Natural killer cell (primary cell): ENCODE measurements at regions not wholly inside any gene's neighbourhood (a gene's known extent, or its start where the extent isn't known, plus 50 kb on each side); places are given as distances from the start of the nearest gene placed in this dataset.
"Not testable (repeated sequence)": the region's sequence is repeated elsewhere in the genome, so short reads cannot be mapped to it uniquely, and the experiment has no call there.

ENCODE experiments used
- ATAC-seq, 3 donors: fragments of 150-1000 bp in 2 of 3; fragments of 200-7000 bp in 1 of 3; cut with Tn5 transposase; 1 replicate in 1 of 3; 2 replicates in 2 of 3; pipeline ENCODE4 v1.10.0; 2021; ENCODE audit warnings: mild to moderate bottlenecking in 2 of 3, moderate library complexity in 2 of 3
- DNase-seq, 2 donors: peaks; one replicate each; pipeline versions ENCODE4 v3.0.0 to v3.0.0-alpha.2; 2013 to 2021; ENCODE audit warnings: mixed read lengths in 1 of 2
- H3K27ac ChIP-seq: one replicate; pipeline ENCODE4 v1.5.1; 2013; ENCODE audit warnings: mild to moderate bottlenecking, low read length
- H3K27me3 ChIP-seq: one replicate; pipeline ENCODE4 v1.6.1; 2013; ENCODE audit warnings: low read length; ENCODE audit not compliant: control insufficient read depth, insufficient read depth
- H3K36me3 ChIP-seq: one replicate; pipeline ENCODE4 v1.6.1; 2013; ENCODE audit warnings: low read length; ENCODE audit not compliant: control insufficient read depth, insufficient read depth
- H3K4me1 ChIP-seq: one replicate; pipeline ENCODE4 v1.6.1; 2013; ENCODE audit warnings: low read length; ENCODE audit not compliant: control insufficient read depth, insufficient read depth
- H3K4me3 ChIP-seq: one replicate; pipeline ENCODE4 v1.5.1; 2013; ENCODE audit warnings: low read length
- H3K9me3 ChIP-seq: one replicate; pipeline ENCODE4 v1.6.1; 2013; ENCODE audit warnings: low read length; ENCODE audit not compliant: control insufficient read depth, insufficient read depth
- H3K27ac Mint-ChIP-seq, 2 donors: one replicate each; pipeline ENCODE4 v1.8.0; 2022; ENCODE audit warnings: mild to moderate bottlenecking in 2 of 2, mixed read lengths in 2 of 2, moderate library complexity in 1 of 2
- H3K27me3 Mint-ChIP-seq, 2 donors: one replicate each; pipeline ENCODE4 v1.8.0; 2022; ENCODE audit warnings: low read depth in 2 of 2, mixed read lengths in 2 of 2
- H3K36me3 Mint-ChIP-seq: one replicate; pipeline ENCODE4 v1.8.0; 2022; ENCODE audit warnings: mixed read lengths
- H3K4me1 Mint-ChIP-seq, 2 donors: one replicate each; pipeline ENCODE4 v1.8.0; 2022; ENCODE audit warnings: mixed read lengths in 2 of 2
- H3K4me3 Mint-ChIP-seq: one replicate; pipeline ENCODE4 v1.8.0; 2022; ENCODE audit warnings: mild to moderate bottlenecking, moderate library complexity, mixed read lengths
- H3K9me3 Mint-ChIP-seq, 2 donors: one replicate each; pipeline ENCODE4 v1.8.0; 2022; ENCODE audit warnings: mixed read lengths in 2 of 2
- CTCF ChIP-seq: fragments of 200-600 bp; IDR thresholded peaks from one replicate; pipeline ENCODE4 v1.8.0; 2022; ENCODE audit warnings: antibody characterized with exemption
- whole genome bisulfite sequencing: methylation state at CpG from one replicate; pipeline ENCODE4 v1.1.7; 2013; ENCODE audit warnings: missing lambda C conversion rate; ENCODE audit not compliant: insufficient coverage; 5-methylcytosine and 5-hydroxymethylcytosine counted together
- intact Hi-C: fragments of 100-400 bp; cut with micrococcal nuclease; formaldehyde crosslinking; loops from one replicate; pipeline ENCODE4 v1.14.2; 2022

- peaks cover 8% of the 10 kb centered on the region for H3K36me3 Mint-ChIP-seq
- TF ChIP-seq CTCF: no peak
- no peaks in the 10 kb centered on the region for H3K4me1 Mint-ChIP-seq
- Histone ChIP-seq H3K36me3 (no peaks in the 10 kb centered on the region), H3K9me3 (peaks cover 2% of the 10 kb centered on the region), H3K27me3 (no peaks in the 10 kb centered on the region), H3K4me1 (no peaks in the 10 kb centered on the region), H3K27ac (no peak overlapping the region), H3K4me3 (no peak overlapping the region)
- H3K27me3 Mint-ChIP-seq: no peaks in the 10 kb centered on the region
- no peak for ATAC-seq
- no peak overlapping the region for H3K27ac Mint-ChIP-seq
- H3K4me3 Mint-ChIP-seq: no peak overlapping the region
- no peak for DNase-seq
- intact Hi-C loops: no loop called here
- WGBS: 89% methylated on average over 1 of the region's 2 CpGs
- H3K9me3 Mint-ChIP-seq: peaks cover 11 to 30% of the 10 kb centered on the region in 2 donors
Observed at GRCh38 chr1:83055391-83056170, 943.4 kb downstream of the TTLL7 start.

- intact Hi-C loops: no loop called here
- Mint-ChIP-seq H3K9me3 (peaks cover 14 to 27% of the 10 kb centered on the region in 2 donors), H3K27me3 (no peaks in the 10 kb centered on the region), H3K27ac (no peak overlapping the region), H3K4me3 (no peak overlapping the region), H3K4me1 (no peaks in the 10 kb centered on the region), H3K36me3 (peaks cover 8% of the 10 kb centered on the region)
- no peak for TF ChIP-seq CTCF
- no peak for DNase-seq
- Histone ChIP-seq H3K4me3 (no peak overlapping the region), H3K9me3 (peaks cover 4% of the 10 kb centered on the region), H3K27ac (no peak overlapping the region), H3K4me1 (no peaks in the 10 kb centered on the region), H3K27me3 (no peaks in the 10 kb centered on the region), H3K36me3 (no peaks in the 10 kb centered on the region)
- 94% methylated on average over 2 of the region's 4 CpGs for WGBS
- ATAC-seq: no peak
Observed at GRCh38 chr1:83053446-83053845, 945.5 kb downstream of the TTLL7 start.

GRCh38 chr1:83052865-83053264 is 946.1 kb downstream of the TTLL7 start:
- H3K27ac Mint-ChIP-seq: no peak overlapping the region
- Histone ChIP-seq H3K9me3 (peaks cover 4% of the 10 kb centered on the region), H3K36me3 (no peaks in the 10 kb centered on the region), H3K4me1 (no peaks in the 10 kb centered on the region), H3K4me3 (no peak overlapping the region), H3K27ac (no peak overlapping the region), H3K27me3 (no peaks in the 10 kb centered on the region)
- no peaks in the 10 kb centered on the region for H3K27me3 Mint-ChIP-seq
- intact Hi-C loops: no loop called here
- no peak for DNase-seq
- peaks cover 12 to 25% of the 10 kb centered on the region in 2 donors for H3K9me3 Mint-ChIP-seq
- ATAC-seq: no peak
- no peak for TF ChIP-seq CTCF
- peaks cover 8% of the 10 kb centered on the region for H3K36me3 Mint-ChIP-seq
- H3K4me3 Mint-ChIP-seq: no peak overlapping the region
- no peaks in the 10 kb centered on the region for H3K4me1 Mint-ChIP-seq

GRCh38 chr1:83051053-83051452 is 947.9 kb downstream of the TTLL7 start:
- intact Hi-C loops, H3K36me3 Mint-ChIP-seq, H3K9me3 ChIP-seq, H3K36me3 ChIP-seq, H3K27me3 Mint-ChIP-seq, ATAC-seq, H3K4me1 ChIP-seq, DNase-seq, H3K27ac ChIP-seq, H3K4me1 Mint-ChIP-seq, H3K4me3 Mint-ChIP-seq, H3K4me3 ChIP-seq, H3K27me3 ChIP-seq, H3K27ac Mint-ChIP-seq: not testable (repeated sequence)
- WGBS: 84% methylated on average over 3 of the region's 3 CpGs
- peaks cover 12 to 26% of the 10 kb centered on the region in 2 donors for H3K9me3 Mint-ChIP-seq
